ENCODE measurements at regions not wholly inside any gene's neighbourhood (a gene's known extent, or its start where the extent isn't known, plus 50 kb on each side); places are given as distances from the start of the nearest gene placed in this dataset.
"Not testable (repeated sequence)": the region's sequence is repeated elsewhere in the genome, so short reads cannot be mapped to it uniquely, and the experiment has no call there.

DNA sequence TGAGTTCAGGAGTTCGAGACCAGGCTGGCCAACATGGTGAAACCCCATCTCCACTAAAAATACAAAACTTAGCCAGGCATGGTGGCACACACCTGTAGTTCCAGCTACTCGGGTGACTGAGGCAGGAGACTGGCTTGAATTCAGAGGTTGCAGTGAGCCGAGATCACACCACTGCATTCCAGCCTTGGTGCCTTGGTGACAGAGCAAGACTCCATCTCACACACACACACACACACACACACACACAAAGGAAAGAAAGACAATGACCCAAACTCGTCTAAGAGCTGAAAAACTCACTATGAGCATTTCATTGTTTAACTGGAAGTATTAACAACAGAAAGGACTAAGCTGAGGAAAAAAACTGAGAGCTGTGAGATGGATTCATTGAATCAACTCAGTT is 95.6 kb upstream of the ANKRD20A1 start:
- not testable (repeated sequence) for TF ChIP-seq CTCF, POLR2AphosphoS5, POLR2A, EP300 (IDR thresholded peaks at IDR 0.05)
